Spinal cord (tissue), 9 donors: ENCODE measurements at regions not wholly inside any gene's neighbourhood (a gene's known extent, or its start where the extent isn't known, plus 50 kb on each side); places are given as distances from the start of the nearest gene placed in this dataset.
A peak's percentile ranks its signal among the peaks of the same experiment; 100 is the strongest.

Source experiments
- DNase-seq, 6 donors: peaks; one replicate each; pipeline versions ENCODE4 v3.0.0 to v3.0.0-alpha.2; 2013 to 2015; ENCODE audit warnings: low spot score in 6 of 6, low read depth in 4 of 6
- H3K27ac ChIP-seq: one replicate; pipeline ENCODE4 v1.5.1; 2013; ENCODE audit warnings: low read depth, low read length, control low read depth
- H3K27me3 ChIP-seq: one replicate; pipeline ENCODE4 v1.6.1; 2013; ENCODE audit warnings: low read length; ENCODE audit not compliant: control insufficient read depth, insufficient read depth
- H3K36me3 ChIP-seq: one replicate; pipeline ENCODE4 v1.6.1; 2013; ENCODE audit warnings: low read length; ENCODE audit not compliant: control insufficient read depth, insufficient read depth
- H3K4me1 ChIP-seq: one replicate; pipeline ENCODE4 v1.6.1; 2013; ENCODE audit warnings: low read length; ENCODE audit not compliant: control insufficient read depth, insufficient read depth
- H3K4me3 ChIP-seq: one replicate; pipeline ENCODE4 v1.5.1; 2013; ENCODE audit warnings: low read depth, low read length, control low read depth
- H3K9me3 ChIP-seq: one replicate; pipeline ENCODE4 v1.6.1; 2013; ENCODE audit warnings: low read length; ENCODE audit not compliant: control insufficient read depth, insufficient read depth
- WGBS: methylation state at CpG from one replicate; pipeline ENCODE4 v1.1.5; 2013; ENCODE audit warnings: missing lambda C conversion rate; ENCODE audit not compliant: insufficient coverage; 5-methylcytosine and 5-hydroxymethylcytosine counted together
- donor health status: healthy.

- Histone ChIP-seq H3K4me1 (no peaks in the 10 kb centered on the region), H3K4me3 (no peak overlapping the region), H3K27me3 (no peaks in the 10 kb centered on the region), H3K36me3 (no peaks in the 10 kb centered on the region), H3K9me3 (no peaks in the 10 kb centered on the region), H3K27ac (no peak overlapping the region)
- 51% methylated on average over 5 of the region's 8 CpGs for WGBS
- DNase-seq: no peak
These were observed 297.1 kb upstream of the MAF start for GRCh38 chr16:79897453-79898146.

GRCh38 chr16:79897104-79897452 lies 296.5 kb upstream of the MAF start:
- Histone ChIP-seq H3K27me3 (no peaks in the 10 kb centered on the region), H3K27ac (no peak overlapping the region), H3K9me3 (no peaks in the 10 kb centered on the region), H3K4me3 (no peak overlapping the region), H3K4me1 (no peaks in the 10 kb centered on the region), H3K36me3 (no peaks in the 10 kb centered on the region)
- no peak for DNase-seq
- WGBS: no CpG with 5 or more reads among the region's 2 CpGs

GRCh38 chr16:79895917-79896203 lies 295.3 kb upstream of the MAF start:
- DNase-seq: peak in 2 of 6 donors; percentile 24 to 63
- Histone ChIP-seq H3K27me3 (no peaks in the 10 kb centered on the region), H3K36me3 (no peaks in the 10 kb centered on the region), H3K4me1 (no peaks in the 10 kb centered on the region), H3K9me3 (no peaks in the 10 kb centered on the region), H3K4me3 (no peak overlapping the region), H3K27ac (no peak overlapping the region)
- 73% methylated on average over 6 of the region's 6 CpGs for WGBS

- no peaks in the 10 kb centered on the region for H3K27me3 ChIP-seq
- H3K4me3 ChIP-seq: no peak overlapping the region
- DNase-seq: no peak
- WGBS: 87% methylated on average over 8 of the region's 10 CpGs
- H3K9me3 ChIP-seq: no peaks in the 10 kb centered on the region
- no peaks in the 10 kb centered on the region for H3K4me1 ChIP-seq
- H3K36me3 ChIP-seq: no peaks in the 10 kb centered on the region
- no peak overlapping the region for H3K27ac ChIP-seq
These were observed 294.7 kb upstream of the MAF start for GRCh38 chr16:79895053-79895916.

- no peaks in the 10 kb centered on the region for H3K27me3 ChIP-seq
- no peak overlapping the region for H3K27ac ChIP-seq
- no peak overlapping the region for H3K4me3 ChIP-seq
- 100% methylated on average over 3 of the region's 3 CpGs for WGBS
- H3K9me3 ChIP-seq: no peaks in the 10 kb centered on the region
- no peaks in the 10 kb centered on the region for H3K36me3 ChIP-seq
- no peak for DNase-seq
- H3K4me1 ChIP-seq: no peaks in the 10 kb centered on the region
These were observed 292.9 kb upstream of the MAF start for GRCh38 chr16:79893445-79893844.

- H3K9me3 ChIP-seq: no peaks in the 10 kb centered on the region
- no peaks in the 10 kb centered on the region for H3K4me1 ChIP-seq
- no peaks in the 10 kb centered on the region for H3K27me3 ChIP-seq
- WGBS: 97% methylated on average over 3 of the region's 3 CpGs
- no peak for DNase-seq
- H3K36me3 ChIP-seq: no peaks in the 10 kb centered on the region
- H3K27ac ChIP-seq: no peak overlapping the region
- H3K4me3 ChIP-seq: no peak overlapping the region
These were observed 291.7 kb upstream of the MAF start for GRCh38 chr16:79892278-79892677.

GRCh38 chr16:79891458-79891857 lies 290.9 kb upstream of the MAF start:
- H3K9me3 ChIP-seq: no peaks in the 10 kb centered on the region
- DNase-seq: no peak
- 100% methylated on average over 1 of the region's 6 CpGs for WGBS
- H3K4me1 ChIP-seq: no peaks in the 10 kb centered on the region
- no peaks in the 10 kb centered on the region for H3K27me3 ChIP-seq
- H3K4me3 ChIP-seq: no peak overlapping the region
- no peak overlapping the region for H3K27ac ChIP-seq
- no peaks in the 10 kb centered on the region for H3K36me3 ChIP-seq

- Histone ChIP-seq H3K4me1 (no peaks in the 10 kb centered on the region), H3K9me3 (no peaks in the 10 kb centered on the region), H3K27me3 (no peaks in the 10 kb centered on the region), H3K27ac (no peak overlapping the region), H3K36me3 (no peaks in the 10 kb centered on the region), H3K4me3 (no peak overlapping the region)
- 86% methylated on average over 7 of the region's 8 CpGs for WGBS
- peak in 1 of 6 donors; percentile 47 for DNase-seq
These were observed 287.3 kb upstream of the MAF start for GRCh38 chr16:79887541-79888540.

- no peak overlapping the region for H3K27ac ChIP-seq
- H3K4me3 ChIP-seq: no peak overlapping the region
- WGBS: 84% methylated on average over 7 of the region's 7 CpGs
- no peaks in the 10 kb centered on the region for H3K36me3 ChIP-seq
- H3K4me1 ChIP-seq: no peaks in the 10 kb centered on the region
- H3K27me3 ChIP-seq: no peaks in the 10 kb centered on the region
- H3K9me3 ChIP-seq: no peaks in the 10 kb centered on the region
- no peak for DNase-seq
These were observed 284.8 kb upstream of the MAF start for GRCh38 chr16:79885320-79885719.
